GM19023 (cell line): ENCODE measurements at regions not wholly inside any gene's neighbourhood (a gene's known extent, or its start where the extent isn't known, plus 50 kb on each side); places are given as distances from the start of the nearest gene placed in this dataset.

ENCODE experiments used
- ATAC-seq: cut with Tn5 transposase; IDR thresholded peaks from one replicate; pipeline ENCODE4 v1.9.1; 2021; ENCODE audit warnings: mild to moderate bottlenecking, moderate library complexity; ENCODE audit not compliant: unreplicated experiment

DNA sequence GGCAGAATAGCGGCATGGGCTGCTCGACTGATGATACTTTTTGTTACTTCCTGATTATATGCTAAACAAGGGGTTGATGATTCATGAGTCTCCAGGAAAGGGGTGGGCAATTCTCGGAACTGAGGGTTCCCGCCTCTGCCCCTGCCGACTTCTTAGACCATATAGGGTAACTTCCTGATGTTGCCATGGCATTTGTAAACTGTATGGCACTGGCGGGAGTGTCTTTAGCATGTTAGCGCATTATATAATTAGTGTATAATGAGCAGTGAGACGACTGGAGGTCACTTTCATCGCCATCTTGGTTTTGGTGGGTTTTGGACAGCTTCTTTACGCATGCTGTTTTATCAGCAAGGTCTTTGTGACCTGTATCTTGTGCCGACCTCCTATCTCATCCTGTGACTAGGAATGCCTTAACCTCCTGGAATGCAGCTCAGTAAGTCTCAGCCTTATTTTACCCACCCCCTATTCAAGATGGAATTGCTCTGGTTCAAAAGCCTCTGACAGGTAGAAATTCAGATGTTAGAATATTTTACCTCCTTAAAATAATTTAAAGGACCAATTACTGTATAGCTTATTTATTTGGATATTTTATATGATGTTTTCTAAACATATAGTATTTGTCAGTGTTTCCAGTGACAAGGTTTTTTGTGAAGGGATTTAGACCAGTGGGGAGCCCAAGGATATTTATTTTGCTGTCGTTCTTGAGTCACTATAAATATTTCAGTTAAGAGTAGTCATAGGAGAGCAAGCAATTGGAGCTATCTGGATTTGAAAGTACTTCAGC lies 90.1 kb upstream of the PIK3CG start:
- no peak for ATAC-seq

DNA sequence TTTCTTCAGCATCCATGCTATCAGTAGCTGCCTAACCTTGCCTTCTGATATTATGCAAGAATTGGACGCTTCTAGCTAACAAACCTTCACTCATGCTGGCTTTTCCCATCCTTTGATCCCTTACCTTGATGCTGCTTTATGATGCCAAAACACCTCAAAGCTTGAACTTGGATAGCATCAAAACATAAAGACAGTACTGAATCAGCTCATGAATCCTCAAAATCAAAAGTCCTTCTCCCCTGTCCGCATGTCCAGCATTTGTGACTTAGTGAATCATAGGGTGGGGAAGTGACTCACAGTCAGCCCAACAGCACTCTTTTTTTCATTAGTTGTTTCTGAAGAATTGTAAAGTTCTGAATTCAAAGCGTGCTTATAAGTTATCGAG lies 89.5 kb upstream of the PIK3CG start:
- ATAC-seq = no peak

- ATAC-seq = no peak
These were observed 89.0 kb upstream of the PIK3CG start for GRCh38 chr7:106775975-106776607.

- ATAC-seq = no peak
These were observed 88.3 kb upstream of the PIK3CG start for GRCh38 chr7:106776618-106777347.

DNA sequence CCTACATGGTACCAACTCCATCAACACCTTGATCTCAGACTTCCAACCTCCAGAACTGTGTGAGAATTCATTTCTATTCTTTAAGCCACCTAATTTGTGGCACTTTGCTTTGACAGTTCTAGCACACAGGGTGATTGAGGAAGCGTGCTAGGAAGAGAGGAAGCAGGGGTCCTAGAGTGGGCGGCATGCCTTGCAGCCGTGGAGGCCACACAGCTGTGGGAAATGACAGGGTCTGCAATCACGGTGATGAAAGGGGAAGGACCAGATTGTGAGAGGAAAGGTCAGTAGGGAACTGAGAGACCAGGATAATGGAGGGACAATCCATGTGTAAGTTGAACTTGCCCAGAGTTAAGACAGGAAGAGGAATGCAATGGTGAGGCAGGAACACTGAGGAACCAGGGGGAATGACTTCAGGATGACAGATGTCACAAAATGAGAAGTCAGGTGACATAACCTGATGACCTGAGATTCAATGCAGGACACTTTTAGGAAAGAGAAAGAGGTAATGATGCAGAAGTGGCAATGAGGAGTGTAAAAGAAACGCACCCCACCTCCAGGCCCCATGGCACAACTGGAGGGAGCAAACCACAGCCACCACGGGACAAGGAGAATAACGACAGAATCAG lies 87.3 kb upstream of the PIK3CG start:
- ATAC-seq = no peak

- no peak for ATAC-seq
These were observed 86.3 kb upstream of the PIK3CG start for GRCh38 chr7:106778656-106779250.

DNA sequence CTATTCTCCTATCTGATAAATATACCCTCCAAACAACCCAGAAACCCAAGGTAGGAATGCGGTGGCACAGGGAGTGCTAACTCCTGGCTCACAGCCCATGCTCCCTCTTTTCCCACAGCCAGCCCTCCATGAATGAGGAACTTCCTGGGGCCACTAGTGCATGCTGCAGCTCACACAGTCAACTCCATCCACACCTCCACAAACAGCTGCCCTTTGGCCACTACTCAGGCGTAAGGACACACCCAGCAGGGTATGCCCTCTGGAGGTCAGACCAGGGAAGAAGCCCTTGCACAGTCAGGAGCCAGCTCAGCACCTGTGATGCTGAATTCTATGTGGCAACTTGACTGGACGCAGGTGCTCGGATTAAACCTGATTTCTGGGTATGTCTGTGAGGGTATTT lies 85.2 kb upstream of the PIK3CG start:
- ATAC-seq = no peak

DNA sequence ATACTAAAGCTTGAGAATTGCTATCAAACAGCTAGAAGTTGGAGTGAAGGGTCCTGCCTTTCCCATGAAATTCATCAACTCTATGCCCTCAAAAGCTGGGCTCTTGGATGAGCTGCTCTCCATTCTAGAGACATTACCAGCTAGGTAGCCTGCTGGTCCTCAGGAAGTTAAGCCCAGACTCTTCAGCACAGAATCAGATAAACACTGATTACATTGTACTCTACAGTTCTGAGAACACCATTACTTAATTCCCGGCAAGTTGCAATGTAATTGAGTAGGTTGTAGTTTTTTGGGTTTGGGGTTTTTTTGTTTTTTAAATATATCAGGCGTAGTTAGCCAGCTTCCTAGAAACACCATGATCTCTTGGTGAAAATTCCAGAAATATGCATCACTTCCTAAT lies 84.1 kb upstream of the PIK3CG start:
- no peak for ATAC-seq

GRCh38 chr7:106781828-106782544 lies 83.1 kb upstream of the PIK3CG start:
- no peak for ATAC-seq

- no peak for ATAC-seq
These were observed 81.8 kb upstream of the PIK3CG start for GRCh38 chr7:106783286-106783685.

DNA sequence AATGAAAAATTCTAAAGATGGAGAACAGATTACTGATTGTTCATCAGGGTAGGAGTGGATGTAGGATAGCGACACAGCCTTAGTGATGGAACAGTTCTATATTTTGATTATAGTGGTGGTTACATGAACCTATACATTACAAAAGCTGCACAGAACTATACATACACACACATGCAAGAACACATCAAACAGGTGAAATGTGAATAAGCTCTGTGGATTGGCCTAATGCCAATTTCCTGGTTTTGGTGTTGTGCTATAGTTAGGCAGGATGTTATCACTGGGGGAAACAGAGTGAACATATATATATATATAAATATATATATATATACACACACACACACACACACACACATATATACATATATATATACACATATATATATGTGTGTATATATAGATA lies 76.4 kb upstream of the PIK3CG start:
- no peak for ATAC-seq

DNA sequence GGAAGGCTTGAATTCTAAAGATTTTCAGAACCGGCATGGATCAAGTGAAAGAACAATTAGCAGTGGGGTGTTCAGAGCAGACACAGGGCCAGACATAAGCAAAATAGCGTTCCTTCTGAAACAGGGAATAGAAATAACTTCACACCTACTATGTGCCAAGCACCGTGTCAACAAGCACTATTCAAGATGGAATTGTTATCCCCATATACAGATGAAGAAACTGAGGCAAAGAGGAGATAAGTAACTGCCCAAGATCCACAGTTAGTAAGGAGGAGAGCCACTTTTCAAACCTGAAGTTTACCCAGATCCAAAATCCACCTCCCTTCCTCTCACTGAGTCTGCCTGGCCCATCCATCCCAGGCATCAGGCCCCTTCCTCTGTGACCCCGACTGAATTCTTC lies 73.6 kb upstream of the PIK3CG start:
- ATAC-seq = no peak

DNA sequence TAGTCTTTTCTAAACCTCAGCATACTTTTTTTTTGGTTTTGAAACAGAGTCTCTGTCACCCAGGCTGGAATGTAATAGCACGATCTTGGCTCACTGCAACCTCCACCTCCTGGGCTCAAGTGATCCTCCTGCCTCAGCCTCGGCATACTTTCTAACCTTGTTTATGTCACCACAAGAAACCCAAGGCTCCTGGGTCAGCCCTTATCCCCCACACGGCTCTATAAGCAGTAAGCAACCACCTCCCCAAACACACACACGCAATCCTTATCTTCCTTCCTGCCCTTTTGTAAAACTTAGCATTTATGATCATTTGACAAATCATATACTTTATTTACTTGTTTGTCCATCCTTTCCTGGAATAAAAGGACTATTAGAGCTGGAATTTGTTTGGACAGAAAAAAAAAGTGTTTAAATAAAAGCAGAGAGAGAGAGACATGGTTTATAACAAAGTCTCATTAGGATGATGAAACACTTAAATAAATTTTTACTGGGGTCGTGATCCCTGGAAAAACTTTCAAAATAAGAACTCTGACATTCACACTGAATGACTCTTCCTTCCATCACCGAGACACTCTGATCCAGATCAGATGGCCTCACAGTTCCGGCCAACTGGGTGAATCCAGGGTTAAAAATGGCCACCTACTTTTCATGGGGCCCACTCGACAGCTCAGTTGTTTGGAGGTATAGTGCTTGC lies 72.7 kb upstream of the PIK3CG start:
- ATAC-seq = no peak

- ATAC-seq = no peak
These were observed 71.8 kb upstream of the PIK3CG start for GRCh38 chr7:106793015-106793975.

DNA sequence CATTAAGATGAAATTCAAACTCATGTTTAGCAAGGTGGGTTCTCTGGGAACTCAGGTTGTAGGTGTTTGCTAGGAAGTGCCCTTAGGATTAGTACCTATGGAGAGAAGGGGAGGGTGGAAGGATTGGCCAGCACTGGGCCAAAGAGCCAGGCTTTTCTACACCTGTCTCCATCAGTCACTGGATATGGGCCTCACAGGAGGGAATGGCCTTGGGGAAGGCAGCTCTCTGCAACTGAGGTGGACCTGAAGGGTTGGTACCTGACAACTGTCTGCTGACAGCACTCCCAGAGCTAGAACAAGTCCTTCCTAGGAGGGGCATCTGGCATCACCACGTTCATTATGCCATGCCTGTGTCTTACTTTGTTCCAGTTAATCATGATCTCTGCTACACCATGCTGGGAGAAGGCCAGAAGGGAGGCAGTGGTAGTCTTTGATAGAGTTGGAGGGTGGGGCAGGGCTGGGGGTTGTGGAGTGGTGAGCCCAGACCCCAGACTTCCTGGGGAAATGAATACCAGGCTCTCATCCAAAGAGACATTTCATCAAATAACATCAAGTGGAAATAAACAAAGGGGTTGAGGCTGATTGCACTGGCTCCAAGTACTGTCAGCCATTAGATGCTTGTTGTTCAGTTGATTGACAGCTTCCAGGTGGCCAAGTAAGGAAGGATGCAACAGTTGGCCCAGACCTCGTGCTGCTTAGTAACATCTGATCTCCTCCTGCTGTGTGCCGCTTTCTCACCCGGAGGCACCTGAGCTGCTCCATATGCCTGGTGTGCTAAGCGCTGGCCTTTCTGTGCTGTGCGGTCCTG lies 70.6 kb upstream of the PIK3CG start:
- no peak for ATAC-seq

DNA sequence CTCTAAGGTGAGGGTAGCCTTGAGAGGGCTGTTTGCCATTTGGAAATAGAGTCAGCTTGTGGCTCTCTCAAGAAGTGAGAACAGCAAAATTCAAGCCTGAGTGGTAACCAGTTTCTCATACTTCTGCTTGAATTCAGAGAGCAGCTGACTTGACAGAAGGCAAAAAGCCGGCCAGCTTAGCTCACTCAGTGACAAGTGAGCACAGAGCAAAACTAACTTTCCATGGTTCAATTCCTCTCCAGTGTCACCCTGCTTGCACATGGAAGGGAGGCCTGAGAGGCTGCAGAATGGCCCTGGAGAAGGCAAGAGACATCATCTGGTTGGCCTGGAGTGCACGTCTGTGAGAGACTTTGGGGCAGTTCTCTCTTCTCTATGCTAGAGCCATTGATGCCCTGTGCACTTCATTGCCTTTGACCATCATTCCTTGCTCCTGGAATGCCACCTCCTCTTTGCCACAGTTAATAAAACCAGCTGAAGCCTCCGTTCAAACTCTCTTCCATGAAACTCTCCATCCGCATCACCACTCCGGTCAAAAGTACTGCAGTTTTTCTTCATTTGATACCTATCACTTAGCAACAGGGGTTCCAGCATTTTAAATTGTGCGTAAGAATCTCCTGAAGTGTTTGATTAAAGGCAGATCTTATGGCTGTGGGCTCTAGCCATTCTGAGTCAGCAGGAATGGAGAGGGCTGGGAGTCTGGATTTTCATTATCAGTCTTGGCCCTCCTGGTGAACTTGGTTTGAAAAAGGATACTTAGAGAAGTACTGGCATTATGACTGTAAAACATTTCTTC lies 69.8 kb upstream of the PIK3CG start:
- no peak for ATAC-seq

DNA sequence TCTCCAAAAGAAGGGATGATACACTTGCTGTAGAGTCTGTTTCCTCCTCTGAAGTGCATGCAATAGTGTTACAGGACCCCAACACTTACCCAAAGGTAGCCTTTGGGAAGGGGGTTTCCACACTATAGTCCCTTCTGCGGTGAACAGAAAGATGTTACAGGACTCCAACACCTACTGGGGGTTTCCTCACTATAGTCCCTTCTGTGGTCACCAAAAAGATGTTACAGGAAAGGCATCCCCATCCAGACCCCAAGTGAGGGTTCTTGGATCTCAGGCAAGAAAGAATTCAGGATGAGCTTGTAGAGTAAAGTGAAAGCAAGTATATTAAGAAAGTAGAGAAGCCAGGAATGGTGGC lies 69.2 kb upstream of the PIK3CG start:
- peak; percentile 78 for ATAC-seq
